Neural progenitor cell (in vitro differentiated cells): ENCODE measurements at regions not wholly inside any gene's neighbourhood (a gene's known extent, or its start where the extent isn't known, plus 50 kb on each side); places are given as distances from the start of the nearest gene placed in this dataset.

Experiments used
- EZH2 ChIP-seq: fragments of 200-600 bp; sonication (generic); IDR thresholded peaks from 2 replicates; pipeline ENCODE4 v1.6.1; 2017; ENCODE audit warnings: antibody characterized with exemption, mild to moderate bottlenecking, moderate library complexity
- EZH2phosphoT487 ChIP-seq: fragments of 200-600 bp; sonication (generic); IDR thresholded peaks from 2 replicates; pipeline ENCODE4 v1.6.1; 2017; ENCODE audit warnings: antibody characterized with exemption

GRCh38 chr13:73792796-73793195 lies 341.4 kb downstream of the KLF12 start:
- TF ChIP-seq EZH2phosphoT487 (no peak), EZH2 (no peak)
